RWPE2 (cell line): ENCODE measurements at regions not wholly inside any gene's neighbourhood (a gene's known extent, or its start where the extent isn't known, plus 50 kb on each side); places are given as distances from the start of the nearest gene placed in this dataset.
A peak's percentile ranks its signal among the peaks of the same experiment; 100 is the strongest.

Experiments
- ATAC-seq: fragments of 200-7000 bp; cut with Tn5 transposase; 3 replicates; pipeline ENCODE4 v1.9.1; 2021; ENCODE audit warnings: low read depth
- DNase-seq: peaks from one replicate; pipeline ENCODE4 v3.0.0-alpha.2; 2020; ENCODE audit warnings: low spot score
- H3K27ac ChIP-seq: fragments of 450-650 bp; 2 replicates; pipeline ENCODE4 v1.5.1; 2017; ENCODE audit warnings: mild to moderate bottlenecking; ENCODE audit not compliant: poor library complexity, severe bottlenecking
- H3K27me3 ChIP-seq: fragments of 250-450 bp; sonication (Bioruptor Pico); 2 replicates; pipeline ENCODE4 v1.5.1; 2021; ENCODE audit warnings: mild to moderate bottlenecking, moderate library complexity; ENCODE audit not compliant: insufficient read depth, poor library complexity, severe bottlenecking
- H3K36me3 ChIP-seq: fragments of 250-450 bp; sonication (Bioruptor Pico); 2 replicates; pipeline ENCODE4 v1.5.1; 2020; ENCODE audit warnings: low read depth, mild to moderate bottlenecking, moderate library complexity
- H3K4me1 ChIP-seq: fragments of 250-450 bp; sonication (Bioruptor Pico); 2 replicates; pipeline ENCODE4 v1.5.1; 2021; ENCODE audit warnings: mild to moderate bottlenecking, moderate library complexity; ENCODE audit not compliant: insufficient read depth, poor library complexity, severe bottlenecking
- H3K4me3 ChIP-seq: fragments of 250-450 bp; sonication (Bioruptor Pico); 2 replicates; pipeline ENCODE4 v1.5.1; 2021; ENCODE audit warnings: mild to moderate bottlenecking, moderate library complexity; ENCODE audit not compliant: severe bottlenecking
- H3K9me3 ChIP-seq: fragments of 250-450 bp; sonication (Bioruptor Pico); 2 replicates; pipeline ENCODE4 v1.5.1; 2021; ENCODE audit warnings: mild to moderate bottlenecking, moderate library complexity; ENCODE audit not compliant: severe bottlenecking
- TF ChIP-seq, protein P1 (sequence below): fragments of 450-650 bp; IDR thresholded peaks from one replicate; pipeline ENCODE4 v1.5.1; 2017; ENCODE audit warnings: mild to moderate bottlenecking, moderate library complexity; ENCODE audit not compliant: poor library complexity, severe bottlenecking

DNA sequence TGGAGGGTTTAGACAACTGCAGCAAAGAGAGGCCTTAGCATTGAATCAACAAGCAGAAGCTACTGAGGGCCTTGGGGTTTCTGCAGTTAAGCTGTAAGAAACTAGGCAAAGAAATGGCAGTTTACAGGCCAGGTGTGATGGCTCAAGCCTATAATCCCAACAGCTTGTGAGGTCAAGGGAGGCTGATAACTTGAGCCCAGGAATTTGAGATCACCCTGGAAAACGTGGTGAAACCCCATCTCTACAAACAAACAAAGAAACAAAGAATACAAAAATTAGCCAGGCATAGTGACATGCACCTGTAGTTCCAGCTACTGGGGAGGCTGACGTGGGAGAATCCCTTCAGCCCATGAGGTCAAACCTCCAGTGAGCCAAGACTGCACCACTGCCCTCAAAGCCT, 421.6 kb upstream of the CHST9 start:
- H3K9me3 ChIP-seq = no peaks in the 10 kb centered on the region
- H3K4me3 ChIP-seq = no peak overlapping the region
- ATAC-seq = no peak
- H3K36me3 ChIP-seq = no peaks in the 10 kb centered on the region
- DNase-seq = no peak
- H3K27me3 ChIP-seq = no peaks in the 10 kb centered on the region
- H3K4me1 ChIP-seq = no peaks in the 10 kb centered on the region
- H3K27ac ChIP-seq = no peak overlapping the region
- TF ChIP-seq, protein P1, sequence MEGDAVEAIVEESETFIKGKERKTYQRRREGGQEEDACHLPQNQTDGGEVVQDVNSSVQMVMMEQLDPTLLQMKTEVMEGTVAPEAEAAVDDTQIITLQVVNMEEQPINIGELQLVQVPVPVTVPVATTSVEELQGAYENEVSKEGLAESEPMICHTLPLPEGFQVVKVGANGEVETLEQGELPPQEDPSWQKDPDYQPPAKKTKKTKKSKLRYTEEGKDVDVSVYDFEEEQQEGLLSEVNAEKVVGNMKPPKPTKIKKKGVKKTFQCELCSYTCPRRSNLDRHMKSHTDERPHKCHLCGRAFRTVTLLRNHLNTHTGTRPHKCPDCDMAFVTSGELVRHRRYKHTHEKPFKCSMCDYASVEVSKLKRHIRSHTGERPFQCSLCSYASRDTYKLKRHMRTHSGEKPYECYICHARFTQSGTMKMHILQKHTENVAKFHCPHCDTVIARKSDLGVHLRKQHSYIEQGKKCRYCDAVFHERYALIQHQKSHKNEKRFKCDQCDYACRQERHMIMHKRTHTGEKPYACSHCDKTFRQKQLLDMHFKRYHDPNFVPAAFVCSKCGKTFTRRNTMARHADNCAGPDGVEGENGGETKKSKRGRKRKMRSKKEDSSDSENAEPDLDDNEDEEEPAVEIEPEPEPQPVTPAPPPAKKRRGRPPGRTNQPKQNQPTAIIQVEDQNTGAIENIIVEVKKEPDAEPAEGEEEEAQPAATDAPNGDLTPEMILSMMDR = no peak

DNA sequence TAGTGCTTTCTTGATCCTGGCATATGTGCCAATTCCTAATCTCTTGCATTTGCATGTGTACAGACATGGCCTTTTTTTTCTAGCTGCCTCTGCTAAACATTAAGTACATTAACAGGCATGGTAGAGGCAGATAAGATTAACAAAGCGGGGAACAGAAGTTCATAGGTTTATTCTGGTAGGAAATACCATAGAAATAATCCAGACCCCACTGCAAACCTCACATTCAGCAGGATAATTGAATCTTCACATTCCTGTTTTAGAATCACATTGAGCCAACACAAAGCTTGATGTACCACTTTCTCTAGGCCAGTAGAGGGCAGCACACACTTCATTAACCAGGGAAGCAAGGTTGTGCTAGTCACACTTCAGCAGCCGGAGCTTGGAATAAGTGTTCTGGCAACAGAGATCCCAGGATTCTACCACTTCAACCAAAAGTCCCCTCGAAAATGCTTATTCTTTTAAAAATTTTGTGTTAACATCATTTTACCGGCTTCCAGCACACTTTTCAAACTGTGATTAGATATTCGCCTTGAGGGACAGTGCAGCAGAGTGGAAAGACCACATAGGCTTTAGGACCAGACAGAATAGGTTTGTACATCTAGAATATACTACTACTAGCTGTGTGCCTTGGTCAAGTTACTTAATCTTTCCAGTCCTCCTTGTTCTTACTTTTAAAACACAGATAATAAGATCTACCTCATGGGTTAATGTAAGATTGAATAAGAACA, 420.2 kb upstream of the CHST9 start:
- no peaks in the 10 kb centered on the region for H3K36me3 ChIP-seq
- peak; percentile 82 for ATAC-seq
- no peaks in the 10 kb centered on the region for H3K27me3 ChIP-seq
- TF ChIP-seq, protein P1 = peak; percentile 84
- H3K9me3 ChIP-seq = no peaks in the 10 kb centered on the region
- H3K27ac ChIP-seq = no peak overlapping the region
- H3K4me3 ChIP-seq = no peak overlapping the region
- H3K4me1 ChIP-seq = no peaks in the 10 kb centered on the region
- DNase-seq = no peak

DNA sequence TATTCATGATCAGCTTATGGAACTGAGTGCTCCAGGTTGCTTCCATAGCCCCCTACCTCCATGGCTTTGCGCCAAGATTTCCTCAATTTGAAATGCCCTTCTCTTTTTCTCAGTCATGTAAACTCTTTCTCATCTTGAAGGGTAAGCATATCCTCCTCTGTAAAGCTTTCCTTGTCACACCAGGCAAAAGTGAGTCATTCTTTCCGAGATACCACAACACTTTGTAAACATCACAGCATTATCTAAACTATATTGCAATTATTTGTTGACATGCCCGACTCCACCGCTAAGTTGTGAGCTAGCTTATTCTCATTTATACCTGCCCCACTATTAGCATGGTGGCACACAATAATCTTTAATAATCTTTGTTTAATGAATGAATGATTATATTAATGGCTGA, 419.5 kb upstream of the CHST9 start:
- Histone ChIP-seq H3K4me1 (no peaks in the 10 kb centered on the region), H3K9me3 (no peaks in the 10 kb centered on the region), H3K36me3 (no peaks in the 10 kb centered on the region), H3K27me3 (no peaks in the 10 kb centered on the region), H3K4me3 (no peak overlapping the region), H3K27ac (no peak overlapping the region)
- DNase-seq = no peak
- ATAC-seq = no peak
- TF ChIP-seq, protein P1 = no peak

DNA sequence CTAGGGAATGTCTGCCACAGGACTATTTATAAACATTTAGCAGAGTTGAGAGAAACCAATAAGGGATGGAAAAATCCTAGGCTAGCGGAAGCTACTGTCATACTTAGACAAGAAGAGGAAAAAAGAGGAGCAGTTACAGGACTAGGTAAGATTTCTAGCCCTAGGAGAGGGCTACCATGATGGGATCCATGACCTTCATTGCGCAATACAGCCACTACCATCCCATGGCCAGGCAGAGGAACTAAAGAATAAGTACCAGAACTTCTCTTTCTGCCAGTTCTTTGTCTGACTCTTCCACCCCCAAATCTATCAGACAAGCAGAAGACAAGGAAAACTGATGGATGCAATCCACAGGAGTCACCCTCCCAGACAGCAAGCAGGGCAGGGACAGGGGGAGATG, 417.0 kb upstream of the CHST9 start:
- Histone ChIP-seq H3K27me3 (no peaks in the 10 kb centered on the region), H3K4me1 (no peaks in the 10 kb centered on the region), H3K27ac (no peak overlapping the region), H3K36me3 (no peaks in the 10 kb centered on the region), H3K9me3 (no peaks in the 10 kb centered on the region), H3K4me3 (no peak overlapping the region)
- ATAC-seq = no peak
- DNase-seq = no peak
- TF ChIP-seq, protein P1 = no peak

DNA sequence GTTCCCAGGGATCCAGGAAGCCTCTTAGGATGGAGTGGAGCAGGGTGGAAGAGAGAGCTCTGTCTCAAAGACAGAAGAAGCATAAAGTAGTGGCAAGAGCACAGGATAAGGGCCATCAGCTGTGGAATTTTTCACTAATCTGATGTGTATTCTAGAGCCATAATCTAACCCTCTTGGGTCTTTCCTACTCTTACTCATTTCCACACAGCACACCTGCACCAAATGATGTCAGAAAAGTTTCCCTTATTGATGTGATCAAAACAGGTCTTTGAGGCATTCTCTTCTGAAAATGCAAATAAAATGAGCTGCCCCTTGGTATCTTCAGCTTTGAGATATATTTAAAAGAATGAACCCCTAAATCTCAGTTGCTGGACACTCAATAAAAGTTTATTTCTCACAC, 415.1 kb upstream of the CHST9 start:
- no peak overlapping the region for H3K27ac ChIP-seq
- DNase-seq (no peak), ATAC-seq (no peak)
- H3K36me3 ChIP-seq = no peaks in the 10 kb centered on the region
- H3K4me1 ChIP-seq = no peaks in the 10 kb centered on the region
- no peak overlapping the region for H3K4me3 ChIP-seq
- TF ChIP-seq, protein P1 = no peak
- H3K9me3 ChIP-seq = no peaks in the 10 kb centered on the region
- H3K27me3 ChIP-seq = no peaks in the 10 kb centered on the region
